H1 (cell line): ENCODE measurements at regions not wholly inside any gene's neighbourhood (a gene's known extent, or its start where the extent isn't known, plus 50 kb on each side); places are given as distances from the start of the nearest gene placed in this dataset.
A peak's percentile ranks its signal among the peaks of the same experiment; 100 is the strongest.

ENCODE experiments used
- CTCF ChIA-PET: fragments of 300-600 bp; sonication (Branson Sonifier 250); formaldehyde crosslinking; loops from one replicate; lab custom pipeline; 2021; ENCODE audit not compliant: partially characterized antibody; lab: Charles Lee
- POLR2A ChIA-PET: fragments of 300-600 bp; sonication (Branson Sonifier 250); formaldehyde crosslinking; loops from one replicate; lab custom pipeline; 2021; ENCODE audit warnings: inconsistent platforms; ENCODE audit not compliant: partially characterized antibody; lab: Charles Lee
- DNase-seq, 2 experiments: peaks; one replicate each; pipeline versions ENCODE4 v3.0.0 to v3.0.0-alpha.2; 2010 to 2022; ENCODE audit warnings: low spot score in 2 of 2, low read depth in 1 of 2, mixed read lengths in 1 of 2
- FAIRE-seq: peaks from 2 replicates; lab custom pipeline; 2011; peaks lifted over from hg19 to GRCh38; lab: Jason Lieb, UNC
- H2AFZ ChIP-seq: 2 replicates; pipeline ENCODE4 v1.8.1; 2012; ENCODE audit warnings: low read length, inconsistent platforms
- H2AK5ac ChIP-seq: 2 replicates; pipeline ENCODE4 v1.6.1; 2013; ENCODE audit warnings: low read depth, low read length
- H2BK120ac ChIP-seq: replicated peaks from 2 replicates; pipeline ENCODE3; 2013; ENCODE audit warnings: low read depth, low read length, inconsistent platforms
- H2BK12ac ChIP-seq: 2 replicates; pipeline ENCODE4 v1.6.1; 2013; ENCODE audit warnings: low read depth, low read length
- H2BK15ac ChIP-seq: 2 replicates; pipeline ENCODE4 v1.6.1; 2013; ENCODE audit warnings: low read length
- H2BK20ac ChIP-seq: 2 replicates; pipeline ENCODE4 v1.6.1; 2013; ENCODE audit warnings: low read length
- H2BK5ac ChIP-seq: 2 replicates; pipeline ENCODE4 v1.6.1; 2013; ENCODE audit warnings: low read depth, low read length
- H3K14ac ChIP-seq: 2 replicates; pipeline ENCODE4 v1.6.1; 2013; ENCODE audit warnings: inconsistent platforms; ENCODE audit not compliant: insufficient read length
- H3K18ac ChIP-seq: 2 replicates; pipeline ENCODE4 v1.6.1; 2013; ENCODE audit warnings: low read length; ENCODE audit errors: extremely low read depth
- H3K23ac ChIP-seq: 2 replicates; pipeline ENCODE4 v1.6.1; 2013; ENCODE audit warnings: inconsistent platforms; ENCODE audit not compliant: insufficient read length
- H3K23me2 ChIP-seq: 2 replicates; pipeline ENCODE4 v1.6.1; 2013; ENCODE audit warnings: low read depth, low read length
- H3K27ac ChIP-seq: 2 replicates; pipeline ENCODE4 v1.6.1; 2011; ENCODE audit warnings: low read depth, low read length, inconsistent platforms
- H3K27me3 ChIP-seq, 4 experiments: replicated peaks in 1 of 4; 1 replicate in 1 of 4; 2 replicates in 3 of 4; pipeline versions ENCODE4 v1.6.1 to v1.8.1; 2011 to 2013; ENCODE audit warnings: low read length in 3 of 4, mild to moderate bottlenecking in 3 of 4, inconsistent platforms in 2 of 4, mixed read lengths in 2 of 4, moderate library complexity in 1 of 4; ENCODE audit not compliant: control insufficient read depth in 3 of 4, insufficient read depth in 3 of 4; ENCODE audit errors: extremely low read depth in 1 of 4
- H3K36me3 ChIP-seq, 4 experiments: 2 replicates each; pipeline versions ENCODE4 v1.6.1 to v1.8.1; 2011 to 2013; ENCODE audit warnings: mild to moderate bottlenecking in 4 of 4, low read length in 3 of 4, moderate library complexity in 2 of 4, control low read depth in 1 of 4, inconsistent platforms in 1 of 4; ENCODE audit not compliant: insufficient read depth in 4 of 4, control insufficient read depth in 2 of 4
- H3K4ac ChIP-seq: replicated peaks from 2 replicates; pipeline ENCODE3; 2013; ENCODE audit warnings: low read length, low read depth, mixed read lengths, inconsistent platforms; ENCODE audit not compliant: insufficient read length
- H3K4me1 ChIP-seq, 4 experiments: replicated peaks in 1 of 4; 1 replicate in 1 of 4; 2 replicates in 3 of 4; pipeline versions ENCODE4 v1.6.1 to v1.8.1; 2011 to 2013; ENCODE audit warnings: low read length in 3 of 4, inconsistent platforms in 2 of 4, mixed read lengths in 1 of 4; ENCODE audit not compliant: insufficient read depth in 4 of 4, control insufficient read depth in 3 of 4
- H3K4me2 ChIP-seq, 2 experiments: 2 replicates each; pipeline versions ENCODE4 v1.6.1 to v1.8.1; 2011 to 2013; ENCODE audit warnings: low read depth in 2 of 2, low read length in 2 of 2, control low read depth in 1 of 2, inconsistent platforms in 1 of 2, mild to moderate bottlenecking in 1 of 2; ENCODE audit not compliant: insufficient read depth in 1 of 2
- H3K4me3 ChIP-seq, 4 experiments: fragments of 200-600, 300-600 bp in 1 of 4; sonication (generic), shearing (Covaris generic), sonication (Bioruptor Twin) in 1 of 4; 2 replicates each; pipeline versions ENCODE4 v1.5.1 to v1.8.1; 2011 to 2016; ENCODE audit warnings: low read length in 4 of 4, low read depth in 3 of 4, control low read depth in 2 of 4, inconsistent platforms in 2 of 4, mild to moderate bottlenecking in 2 of 4, mixed read lengths in 1 of 4, moderate library complexity in 1 of 4; ENCODE audit not compliant: insufficient read depth in 2 of 4; ENCODE audit errors: extremely low read depth in 1 of 4
- H3K56ac ChIP-seq: replicated peaks from 2 replicates; pipeline ENCODE3; 2013; ENCODE audit warnings: low read depth, mild to moderate bottlenecking, mixed read lengths, low read length, inconsistent platforms; ENCODE audit not compliant: insufficient read length
- H3K79me1 ChIP-seq: 2 replicates; pipeline ENCODE4 v1.6.1; 2013; ENCODE audit warnings: low read depth, low read length, control low read depth
- H3K79me2 ChIP-seq, 2 experiments: 2 replicates each; pipeline versions ENCODE4 v1.6.1 to v1.8.1; 2012 to 2013; ENCODE audit warnings: low read length in 2 of 2, mild to moderate bottlenecking in 2 of 2, inconsistent platforms in 1 of 2; ENCODE audit not compliant: insufficient read depth in 2 of 2, control insufficient read depth in 1 of 2
- H3K9ac ChIP-seq, 4 experiments: replicated peaks in 1 of 4; 1 replicate in 1 of 4; 2 replicates in 3 of 4; pipeline versions ENCODE4 v1.6.1 to v1.8.1; 2011 to 2013; ENCODE audit warnings: low read depth in 3 of 4, low read length in 3 of 4, control low read depth in 2 of 4, mild to moderate bottlenecking in 2 of 4, moderate library complexity in 2 of 4, inconsistent platforms in 1 of 4; ENCODE audit errors: extremely low read depth in 1 of 4
- H3K9me3 ChIP-seq, 2 experiments: 2 replicates each; pipeline versions ENCODE4 v1.6.1 to v1.8.1; 2012 to 2013; ENCODE audit warnings: mild to moderate bottlenecking in 2 of 2, moderate library complexity in 2 of 2, control low read depth in 1 of 2, inconsistent platforms in 1 of 2, low read depth in 1 of 2, low read length in 1 of 2, mixed read lengths in 1 of 2; ENCODE audit not compliant: insufficient read depth in 2 of 2
- H4K20me1 ChIP-seq, 2 experiments: replicated peaks in 1 of 2; 2 replicates each; pipeline versions ENCODE3 to v1.8.1; 2011 to 2013; ENCODE audit warnings: inconsistent platforms in 2 of 2, low read length in 2 of 2, mild to moderate bottlenecking in 1 of 2; ENCODE audit not compliant: insufficient read depth in 2 of 2, control insufficient read depth in 1 of 2
- H4K5ac ChIP-seq: 2 replicates; pipeline ENCODE4 v1.6.1; 2013; ENCODE audit warnings: low read length, low read depth, mixed read lengths, inconsistent platforms; ENCODE audit not compliant: insufficient read length
- H4K8ac ChIP-seq: 2 replicates; pipeline ENCODE4 v1.8.0; 2013; ENCODE audit warnings: mild to moderate bottlenecking, moderate library complexity, low read length, inconsistent platforms; ENCODE audit not compliant: insufficient read depth; ENCODE audit errors: extremely low read depth
- H4K91ac ChIP-seq: replicated peaks from 2 replicates; pipeline ENCODE3; 2013; ENCODE audit warnings: low read length, mixed read lengths, inconsistent platforms; ENCODE audit not compliant: insufficient read length
- BCL11A ChIP-seq, 2 experiments: IDR thresholded peaks; one replicate each; pipeline ENCODE4 v1.6.1; 2011; ENCODE audit warnings: low read depth in 2 of 2, low read length in 2 of 2, mild to moderate bottlenecking in 2 of 2
- CHD2 ChIP-seq: IDR thresholded peaks from 2 replicates; pipeline ENCODE4 v1.6.1; 2012; ENCODE audit warnings: low read length, improper control_type of control experiment
- EZH2 ChIP-seq: fragments of 200-600 bp; sonication (generic); IDR thresholded peaks from 2 replicates; pipeline ENCODE4 v1.7.1; 2012; ENCODE audit warnings: low read depth, mild to moderate bottlenecking, moderate library complexity, low read length, inconsistent platforms; ENCODE audit not compliant: severe bottlenecking
- FOSL1 ChIP-seq: IDR thresholded peaks from 2 replicates; pipeline ENCODE4 v1.6.1; 2011; ENCODE audit warnings: mild to moderate bottlenecking, low read depth, low read length, moderate library complexity; ENCODE audit not compliant: insufficient read depth
- HDAC6 ChIP-seq: IDR thresholded peaks from one replicate; pipeline ENCODE4 v1.7.1; 2012; ENCODE audit warnings: low read depth, mild to moderate bottlenecking, inconsistent platforms, low read length, moderate library complexity
- KDM5A ChIP-seq: fragments of 200-600 bp; IDR thresholded peaks from 2 replicates; pipeline ENCODE4 v1.7.1; 2012; ENCODE audit warnings: mild to moderate bottlenecking, low read length, inconsistent platforms, mixed read lengths
- MAFK ChIP-seq: IDR thresholded peaks from 2 replicates; pipeline ENCODE4 v1.6.1; 2012; ENCODE audit warnings: low read depth, mild to moderate bottlenecking, improper control_type of control experiment, low read length
- SIRT6 ChIP-seq: IDR thresholded peaks from one replicate; pipeline ENCODE4 v1.7.1; 2012; ENCODE audit warnings: low read length, inconsistent platforms
- TCF12 ChIP-seq: IDR thresholded peaks from 2 replicates; pipeline ENCODE4 v1.6.1; 2011; ENCODE audit warnings: low read depth, mild to moderate bottlenecking, low read length
- WGBS, 2 experiments: shearing (Covaris generic) in 1 of 2; methylation state at CpG; one replicate each; pipeline versions ENCODE4 v1.1.6 to v1.1.7; 2013 to 2015; ENCODE audit warnings: low lambda C conversion rate in 2 of 2, mixed read lengths in 2 of 2, inconsistent platforms in 1 of 2, low coverage in 1 of 2, missing lambda C conversion rate in 1 of 2; ENCODE audit not compliant: insufficient replicate concordance in 2 of 2, insufficient coverage in 1 of 2, insufficient read length in 1 of 2; ENCODE audit errors: extremely low coverage in 1 of 2, missing lambda C conversion rate in 1 of 2; 5-methylcytosine and 5-hydroxymethylcytosine counted together

- H4K20me1 ChIP-seq, result no peaks in the 10 kb centered on the region
- H3K4me1 ChIP-seq, result peaks cover 3 to 23% (median 12%) of the 10 kb centered on the region in 4 experiments
- no peaks in the 10 kb centered on the region for H3K79me2 ChIP-seq
- H3K9me3 ChIP-seq, result no peaks in the 10 kb centered on the region
- H3K27ac ChIP-seq, result no peak overlapping the region
- 73% methylated on average over 11 of the region's 11 CpGs; no CpG with 5 or more reads in 1 of the 2 experiments for WGBS, 2 experiments
- no peak overlapping the region for H2BK20ac ChIP-seq
- no peaks in the 10 kb centered on the region for H3K23me2 ChIP-seq
- H3K56ac ChIP-seq, result no peak overlapping the region
- H3K27me3 ChIP-seq, result no peaks in the 10 kb centered on the region
- H2BK5ac ChIP-seq, result peak overlapping the region; percentile 67; the same call in 1 of the 2 replicates
- H3K4me3 ChIP-seq, result no peak overlapping the region
- ChIA-PET CTCF (interaction anchor here (0.6 to 4.5 kb wide), 7 partner anchors 10 to 922 kb away, joined by 3 to 31 read pairs (median 3); no protein-coding TSS in a partner anchor), POLR2A (no interaction called here)
- peak overlapping the region; percentile 23 for H4K5ac ChIP-seq
- no peak overlapping the region for H2AK5ac ChIP-seq
- no peaks in the 10 kb centered on the region for H3K36me3 ChIP-seq
- H3K4ac ChIP-seq, result peak overlapping the region; percentile 75
- DNase-seq (no peak), FAIRE-seq (no peak)
- 0 out of 2 replicates have a peak overlapping the region, but pooled peaks have one; percentile 22 for H2AFZ ChIP-seq
- no peak overlapping the region for H3K9ac ChIP-seq
- peak overlapping the region; percentile 85 for H2BK15ac ChIP-seq
- H4K8ac ChIP-seq, result no peak overlapping the region
- peak overlapping the region; percentile 72 for H3K18ac ChIP-seq
- H2BK12ac ChIP-seq, result peak overlapping the region; percentile 86
- H2BK120ac ChIP-seq, result peak overlapping the region; percentile 96
- no peak overlapping the region for H3K14ac ChIP-seq
- no peak overlapping the region for H3K4me2 ChIP-seq
- no peaks in the 10 kb centered on the region for H3K79me1 ChIP-seq
- peak overlapping the region; percentile 76 for H4K91ac ChIP-seq
- H3K23ac ChIP-seq, result no peak overlapping the region
- no peak for TF ChIP-seq TCF12
- no peak for TF ChIP-seq EZH2
- TF ChIP-seq KDM5A, result no peak
- no peak for TF ChIP-seq BCL11A (IDR thresholded peaks at IDR 0.05; ENCODE audit: low read depth in 2 of 2, low read length in 2 of 2)
- TF ChIP-seq FOSL1, result no peak
- TF ChIP-seq SIRT6, result no peak
- TF ChIP-seq MAFK, result no peak
- TF ChIP-seq CHD2, result no peak
- TF ChIP-seq HDAC6, result no peak
Observed at GRCh38 chr9:13430368-13431221, 151.1 kb upstream of the MPDZ start.
